ENCODE measurements at regions not wholly inside any gene's neighbourhood (a gene's known extent, or its start where the extent isn't known, plus 50 kb on each side); places are given as distances from the start of the nearest gene placed in this dataset.

GRCh38 chr11:43574411-43574810 is 106.1 kb upstream of the HSD17B12 start:
- no peak for FAIRE-seq
- no peaks in the 10 kb centered on the region for H3K4me1 ChIP-seq (ENCODE audit: control insufficient read depth, extremely low read depth, insufficient read depth, low read length)
- H2AFZ ChIP-seq (ENCODE audit: control insufficient read depth, low read length) = no peak overlapping the region
- H3K27me3 ChIP-seq (ENCODE audit: control insufficient read depth, extremely low read depth, insufficient read depth, low read length) = peaks cover 79% of the 10 kb centered on the region
- H3K4me2 ChIP-seq (ENCODE audit: control insufficient read depth, extremely low read depth, insufficient read depth, low read depth, low read length) = no peak overlapping the region
- H3K36me3 ChIP-seq (ENCODE audit: control insufficient read depth in 2 of 2, extremely low read depth in 1 of 2, insufficient read depth in 2 of 2, low read length in 2 of 2) = no peaks in the 10 kb centered on the region
- no peak overlapping the region for H3K9ac ChIP-seq (ENCODE audit: control insufficient read depth, extremely low read depth, insufficient read depth, low read length)
- TF ChIP-seq CTCF (optimal IDR thresholded peaks at IDR 0.05 in 1 of 3, IDR thresholded peaks at IDR 0.05 in 1 of 3, conservative IDR thresholded peaks at IDR 0.05 in 1 of 3; ENCODE audit: extremely low read depth in 1 of 3, insufficient read depth in 2 of 3, low read length in 3 of 3) (no peak), EZH2 (IDR thresholded peaks at IDR 0.05; ENCODE audit: low read length) (no peak)
- H3K79me2 ChIP-seq (ENCODE audit: control insufficient read depth, insufficient read depth, low read length) = no peaks in the 10 kb centered on the region
- dilution Hi-C loops (cut with MboI; ENCODE audit: extremely low pct_ligation_motif_present, low sequenced_read_pairs) = no loop called here
- H3K4me3 ChIP-seq (ENCODE audit: control insufficient read depth in 2 of 3, extremely low read depth in 1 of 3, insufficient read depth in 2 of 3, low read depth in 1 of 3, low read length in 3 of 3) = no peak overlapping the region
- no peaks in the 10 kb centered on the region for H4K20me1 ChIP-seq (ENCODE audit: control insufficient read depth, extremely low read depth, insufficient read depth, low read length)
- H3K9me1 ChIP-seq (ENCODE audit: control insufficient read depth, extremely low read depth, insufficient read depth, low read length) = no peaks in the 10 kb centered on the region
- DNase-seq (ENCODE audit: low read depth, low spot score) = no peak
- no peaks in the 10 kb centered on the region for H3K9me3 ChIP-seq (ENCODE audit: control insufficient read depth, low read depth, low read length)
- H3K27ac ChIP-seq (ENCODE audit: control insufficient read depth, insufficient read depth, low read length) = no peak overlapping the region

GRCh38 chr11:43574949-43575912 is 105.3 kb upstream of the HSD17B12 start:
- peaks cover 4% of the 10 kb centered on the region for H3K4me1 ChIP-seq (ENCODE audit: control insufficient read depth, extremely low read depth, insufficient read depth, low read length)
- no peak for FAIRE-seq

More at GRCh38 chr11:43574949-43575912, 105.3 kb upstream of the HSD17B12 start:
- DNase-seq (ENCODE audit: low read depth, low spot score) = no peak
- H3K9me3 ChIP-seq (ENCODE audit: control insufficient read depth, low read depth, low read length) = no peaks in the 10 kb centered on the region
- no peaks in the 10 kb centered on the region for H3K79me2 ChIP-seq (ENCODE audit: control insufficient read depth, insufficient read depth, low read length)
- H3K27ac ChIP-seq (ENCODE audit: control insufficient read depth, insufficient read depth, low read length) = no peak overlapping the region
- H4K20me1 ChIP-seq (ENCODE audit: control insufficient read depth, extremely low read depth, insufficient read depth, low read length) = no peaks in the 10 kb centered on the region
- H3K9ac ChIP-seq (ENCODE audit: control insufficient read depth, extremely low read depth, insufficient read depth, low read length) = no peak overlapping the region
- TF ChIP-seq CTCF (optimal IDR thresholded peaks at IDR 0.05 in 1 of 3, IDR thresholded peaks at IDR 0.05 in 1 of 3, conservative IDR thresholded peaks at IDR 0.05 in 1 of 3; ENCODE audit: extremely low read depth in 1 of 3, insufficient read depth in 2 of 3, low read length in 3 of 3) = no peak
- TF ChIP-seq EZH2 (IDR thresholded peaks at IDR 0.05; ENCODE audit: low read length) = peak; percentile 65
- no peaks in the 10 kb centered on the region for H3K9me1 ChIP-seq (ENCODE audit: control insufficient read depth, extremely low read depth, insufficient read depth, low read length)
- no peaks in the 10 kb centered on the region for H3K36me3 ChIP-seq (ENCODE audit: control insufficient read depth in 2 of 2, extremely low read depth in 1 of 2, insufficient read depth in 2 of 2, low read length in 2 of 2)
- dilution Hi-C loops (cut with MboI; ENCODE audit: extremely low pct_ligation_motif_present, low sequenced_read_pairs) = no loop called here
- peak overlapping the region; percentile 30 for H3K4me2 ChIP-seq (ENCODE audit: control insufficient read depth, extremely low read depth, insufficient read depth, low read depth, low read length)
- peaks cover 87% of the 10 kb centered on the region for H3K27me3 ChIP-seq (ENCODE audit: control insufficient read depth, extremely low read depth, insufficient read depth, low read length)
- H3K4me3 ChIP-seq (ENCODE audit: control insufficient read depth in 2 of 3, extremely low read depth in 1 of 3, insufficient read depth in 2 of 3, low read depth in 1 of 3, low read length in 3 of 3) = no peak overlapping the region
- H2AFZ ChIP-seq (ENCODE audit: control insufficient read depth, low read length) = no peak overlapping the region

Measured in keratinocyte (primary cell).